GM23248 (cell line): ENCODE measurements at regions not wholly inside any gene's neighbourhood (a gene's known extent, or its start where the extent isn't known, plus 50 kb on each side); places are given as distances from the start of the nearest gene placed in this dataset.

Experiments used
- EZH2 ChIP-seq: fragments of 200-600 bp; sonication (generic); IDR thresholded peaks from 2 replicates; pipeline ENCODE4 v1.6.1; 2018; ENCODE audit warnings: antibody characterized with exemption, mild to moderate bottlenecking; ENCODE audit not compliant: insufficient read depth, poor library complexity, severe bottlenecking
- EZH2phosphoT487 ChIP-seq: fragments of 200-600 bp; sonication (generic); IDR thresholded peaks from 2 replicates; pipeline ENCODE4 v1.6.1; 2018; ENCODE audit warnings: antibody characterized with exemption, moderate library complexity, mild to moderate bottlenecking, low read depth; ENCODE audit not compliant: insufficient read depth

- TF ChIP-seq EZH2 (no peak), EZH2phosphoT487 (no peak)
These were observed 126.9 kb downstream of the TRMT11 start for GRCh38 chr6:126113261-126113660.
